Peyer's patch (tissue), 4 donors: ENCODE measurements at regions not wholly inside any gene's neighbourhood (a gene's known extent, or its start where the extent isn't known, plus 50 kb on each side); places are given as distances from the start of the nearest gene placed in this dataset.

ENCODE experiments used
- DNase-seq, 3 donors: peaks; one replicate each; pipeline ENCODE4 v3.0.0-alpha.2; 2017 to 2019
- H3K27ac ChIP-seq, 4 donors: fragments of 200-600 bp; sonication (generic); one replicate each; pipeline ENCODE4 v1.5.1; 2016 to 2019
- H3K27me3 ChIP-seq, 2 donors: fragments of 200-600 bp; sonication (generic); one replicate each; pipeline ENCODE4 v1.5.1; 2019
- H3K36me3 ChIP-seq, 3 donors: fragments of 200-600 bp; sonication (generic); one replicate each; pipeline ENCODE4 v1.5.1; 2016 to 2019
- H3K4me1 ChIP-seq, 4 donors: fragments of 200-600 bp; sonication (generic); one replicate each; pipeline ENCODE4 v1.5.1; 2016 to 2019
- H3K4me3 ChIP-seq, 4 donors: fragments of 200-600 bp; sonication (generic); 1 replicate in 3 of 4; 2 replicates in 1 of 4; pipeline ENCODE4 v1.5.1; 2016 to 2019; ENCODE audit warnings: mild to moderate bottlenecking in 1 of 4
- H3K9me3 ChIP-seq, 4 donors: fragments of 200-600 bp; sonication (generic); one replicate each; pipeline ENCODE4 v1.5.1; 2016 to 2019; ENCODE audit warnings: mild to moderate bottlenecking in 1 of 4
- POLR2A ChIP-seq, 2 donors: fragments of 450-650 bp; IDR thresholded peaks; one replicate each; pipeline ENCODE4 v1.5.1; 2017; ENCODE audit warnings: antibody characterized with exemption in 2 of 2, mild to moderate bottlenecking in 2 of 2, moderate library complexity in 2 of 2
- TF ChIP-seq, protein P1 (sequence below), 6 experiments: fragments of 450-650 bp in 4 of 6; fragments of 200-600 bp in 2 of 6; sonication (generic) in 1 of 6; IDR thresholded peaks; one replicate each; pipeline ENCODE4 v1.5.1; 2017 to 2019; ENCODE audit warnings: antibody characterized with exemption in 6 of 6, mild to moderate bottlenecking in 3 of 6, moderate library complexity in 1 of 6

DNA sequence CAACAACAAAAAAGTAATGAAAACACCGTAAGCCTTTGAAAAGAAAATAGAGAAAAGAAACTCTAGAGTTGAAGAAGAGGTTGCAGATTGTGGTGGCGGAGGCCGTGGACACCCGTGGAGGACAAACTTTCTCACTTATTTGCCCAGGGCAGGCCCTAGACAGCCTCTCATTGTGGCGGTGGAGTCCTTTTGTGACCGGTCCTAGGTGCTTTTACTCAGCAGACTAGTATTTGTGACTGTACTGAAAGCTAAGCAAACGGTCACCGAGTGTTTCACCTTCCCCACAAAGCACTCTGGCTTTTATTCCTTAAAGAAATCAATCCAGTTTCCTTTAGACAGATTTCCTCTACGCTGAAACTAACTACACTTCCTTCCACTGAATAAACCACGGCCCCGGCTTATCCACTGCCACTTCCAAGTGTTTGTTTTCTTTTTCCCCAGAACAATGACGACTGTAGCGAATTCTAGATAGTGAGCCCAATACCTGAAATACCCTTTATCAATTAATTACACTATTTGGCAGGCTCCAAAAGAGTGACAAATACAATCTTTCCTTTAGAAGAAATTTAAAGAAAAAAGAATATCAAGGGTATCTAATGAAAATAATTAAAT is 210.2 kb upstream of the TARS1 start:
- Histone ChIP-seq H3K27ac (no peak overlapping the region), H3K27me3 (no peaks in the 10 kb centered on the region), H3K4me1 (no peaks in the 10 kb centered on the region), H3K4me3 (no peak overlapping the region), H3K9me3 (no peaks in the 10 kb centered on the region), H3K36me3 (no peaks in the 10 kb centered on the region)
- no peak for TF ChIP-seq POLR2A (IDR thresholded peaks at IDR 0.05)
- TF ChIP-seq, protein P1, sequence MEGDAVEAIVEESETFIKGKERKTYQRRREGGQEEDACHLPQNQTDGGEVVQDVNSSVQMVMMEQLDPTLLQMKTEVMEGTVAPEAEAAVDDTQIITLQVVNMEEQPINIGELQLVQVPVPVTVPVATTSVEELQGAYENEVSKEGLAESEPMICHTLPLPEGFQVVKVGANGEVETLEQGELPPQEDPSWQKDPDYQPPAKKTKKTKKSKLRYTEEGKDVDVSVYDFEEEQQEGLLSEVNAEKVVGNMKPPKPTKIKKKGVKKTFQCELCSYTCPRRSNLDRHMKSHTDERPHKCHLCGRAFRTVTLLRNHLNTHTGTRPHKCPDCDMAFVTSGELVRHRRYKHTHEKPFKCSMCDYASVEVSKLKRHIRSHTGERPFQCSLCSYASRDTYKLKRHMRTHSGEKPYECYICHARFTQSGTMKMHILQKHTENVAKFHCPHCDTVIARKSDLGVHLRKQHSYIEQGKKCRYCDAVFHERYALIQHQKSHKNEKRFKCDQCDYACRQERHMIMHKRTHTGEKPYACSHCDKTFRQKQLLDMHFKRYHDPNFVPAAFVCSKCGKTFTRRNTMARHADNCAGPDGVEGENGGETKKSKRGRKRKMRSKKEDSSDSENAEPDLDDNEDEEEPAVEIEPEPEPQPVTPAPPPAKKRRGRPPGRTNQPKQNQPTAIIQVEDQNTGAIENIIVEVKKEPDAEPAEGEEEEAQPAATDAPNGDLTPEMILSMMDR (IDR thresholded peaks at IDR 0.05), result no peak
- no peak for DNase-seq

DNA sequence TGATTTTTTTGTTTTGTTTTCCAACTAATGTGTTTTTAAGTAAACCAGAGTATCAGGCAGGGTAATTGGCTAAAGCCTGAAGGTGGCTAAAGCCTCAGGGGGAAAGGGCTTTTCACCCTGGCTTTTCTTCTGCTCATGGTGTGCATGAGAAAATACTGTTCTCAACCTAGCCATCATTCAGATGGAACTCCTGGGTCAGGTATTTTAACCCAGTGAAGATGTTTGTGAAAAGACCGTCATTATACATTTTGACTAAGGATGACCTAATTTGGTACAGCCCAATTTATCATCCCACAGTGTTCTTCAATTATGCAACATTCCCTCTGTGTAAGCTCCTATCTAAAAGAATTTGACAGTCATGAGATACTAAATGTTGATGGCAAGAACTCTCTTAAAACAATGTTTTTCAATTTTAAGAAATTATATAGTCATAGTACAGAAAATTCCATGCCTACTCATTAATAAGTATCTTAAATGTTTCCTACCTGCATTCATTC is 209.5 kb upstream of the TARS1 start:
- TF ChIP-seq POLR2A (IDR thresholded peaks at IDR 0.05), result no peak
- TF ChIP-seq, protein P1 (IDR thresholded peaks at IDR 0.05), result no peak
- Histone ChIP-seq H3K27me3 (no peaks in the 10 kb centered on the region), H3K4me1 (no peaks in the 10 kb centered on the region), H3K4me3 (no peak overlapping the region), H3K27ac (no peak overlapping the region), H3K9me3 (no peaks in the 10 kb centered on the region), H3K36me3 (no peaks in the 10 kb centered on the region)
- no peak for DNase-seq

DNA sequence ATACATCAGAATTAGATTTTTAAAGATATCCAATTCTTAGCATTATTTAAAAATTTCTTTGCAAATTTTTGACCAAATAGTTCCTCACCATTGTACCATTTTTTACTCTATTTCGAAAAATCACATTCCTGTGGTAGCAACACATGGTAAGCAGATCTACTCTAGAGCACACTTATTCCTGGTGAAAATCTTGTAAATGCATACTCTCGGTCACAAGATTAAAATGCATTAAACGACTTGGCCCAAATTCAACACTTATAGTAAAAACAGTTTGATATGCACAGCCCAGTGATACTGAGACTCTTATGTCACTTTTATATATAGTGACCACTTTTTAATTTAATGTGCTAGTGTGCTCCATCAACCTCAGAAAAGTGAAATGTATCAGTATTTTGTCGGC is 208.8 kb upstream of the TARS1 start:
- no peaks in the 10 kb centered on the region for H3K4me1 ChIP-seq
- no peak overlapping the region for H3K27ac ChIP-seq
- no peaks in the 10 kb centered on the region for H3K36me3 ChIP-seq
- no peak overlapping the region for H3K4me3 ChIP-seq
- H3K27me3 ChIP-seq, result no peaks in the 10 kb centered on the region
- no peak for TF ChIP-seq POLR2A (IDR thresholded peaks at IDR 0.05)
- TF ChIP-seq, protein P1 (IDR thresholded peaks at IDR 0.05), result no peak
- no peak for DNase-seq
- no peaks in the 10 kb centered on the region for H3K9me3 ChIP-seq

DNA sequence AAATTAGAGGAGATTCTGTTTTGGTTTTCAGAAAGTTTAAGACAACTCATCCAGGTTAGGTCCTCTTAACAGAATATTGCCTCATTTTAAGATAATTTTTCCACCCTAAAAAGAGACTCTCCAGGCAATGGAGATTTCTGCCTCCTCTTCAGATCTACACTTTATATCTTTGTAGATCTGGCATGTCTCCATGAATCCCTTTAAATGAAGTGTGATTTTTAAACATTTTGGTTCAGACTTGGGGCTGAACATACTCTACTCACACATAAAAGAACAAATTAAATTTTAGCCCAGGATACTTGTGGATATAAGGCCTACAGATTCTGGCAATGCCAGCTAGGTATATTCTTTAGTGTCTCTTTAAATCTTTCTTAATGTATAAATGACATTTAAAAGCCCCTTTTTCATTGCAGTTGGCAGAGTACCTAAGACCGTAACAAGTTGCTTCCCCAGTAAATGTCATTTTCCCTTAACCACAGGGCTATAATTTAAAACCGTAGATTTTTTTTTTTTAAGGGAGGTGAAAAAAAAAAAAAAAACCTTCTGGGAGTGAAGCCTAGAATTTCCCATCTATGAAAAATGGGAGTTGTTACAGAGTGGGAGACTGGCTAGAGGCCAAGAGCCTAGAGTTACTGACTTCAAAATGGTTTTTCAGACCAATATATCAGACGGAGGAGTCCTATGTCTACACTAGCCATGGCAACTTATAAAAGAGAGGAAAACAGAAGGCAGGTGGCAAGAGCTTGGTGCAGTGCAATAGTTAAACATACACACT is 207.8 kb upstream of the TARS1 start:
- H3K27me3 ChIP-seq, result no peaks in the 10 kb centered on the region
- no peaks in the 10 kb centered on the region for H3K9me3 ChIP-seq
- H3K27ac ChIP-seq, result no peak overlapping the region
- H3K36me3 ChIP-seq, result no peaks in the 10 kb centered on the region
- TF ChIP-seq, protein P1 (IDR thresholded peaks at IDR 0.05), result no peak
- TF ChIP-seq POLR2A (IDR thresholded peaks at IDR 0.05), result no peak
- H3K4me1 ChIP-seq, result no peaks in the 10 kb centered on the region
- H3K4me3 ChIP-seq, result no peak overlapping the region
- DNase-seq, result no peak

DNA sequence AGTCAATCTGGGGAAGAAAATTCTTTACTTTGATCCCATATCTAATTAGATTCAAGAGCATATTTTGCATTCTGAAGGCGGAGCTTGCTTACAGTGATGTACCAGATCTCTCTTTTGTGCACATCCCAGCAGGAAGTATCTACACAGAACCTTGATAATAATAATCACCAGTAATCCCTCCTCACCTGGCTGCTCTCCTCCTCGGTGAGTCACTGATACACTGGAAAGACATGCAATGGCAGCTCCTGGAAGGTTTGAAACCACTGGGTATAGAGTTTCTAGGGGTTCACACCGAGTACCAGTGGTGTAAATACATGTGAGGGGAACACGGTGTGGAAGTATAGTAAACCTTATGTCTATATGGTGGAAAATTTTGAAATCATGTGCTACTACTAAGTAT is 205.5 kb upstream of the TARS1 start:
- no peak overlapping the region for H3K4me3 ChIP-seq
- no peaks in the 10 kb centered on the region for H3K4me1 ChIP-seq
- H3K27ac ChIP-seq, result no peak overlapping the region
- H3K27me3 ChIP-seq, result no peaks in the 10 kb centered on the region
- no peak for DNase-seq
- H3K9me3 ChIP-seq, result no peaks in the 10 kb centered on the region
- TF ChIP-seq, protein P1 (IDR thresholded peaks at IDR 0.05), result no peak
- TF ChIP-seq POLR2A (IDR thresholded peaks at IDR 0.05), result no peak
- H3K36me3 ChIP-seq, result no peaks in the 10 kb centered on the region
